ENCODE measurements at regions not wholly inside any gene's neighbourhood (a gene's known extent, or its start where the extent isn't known, plus 50 kb on each side); places are given as distances from the start of the nearest gene placed in this dataset.

DNA sequence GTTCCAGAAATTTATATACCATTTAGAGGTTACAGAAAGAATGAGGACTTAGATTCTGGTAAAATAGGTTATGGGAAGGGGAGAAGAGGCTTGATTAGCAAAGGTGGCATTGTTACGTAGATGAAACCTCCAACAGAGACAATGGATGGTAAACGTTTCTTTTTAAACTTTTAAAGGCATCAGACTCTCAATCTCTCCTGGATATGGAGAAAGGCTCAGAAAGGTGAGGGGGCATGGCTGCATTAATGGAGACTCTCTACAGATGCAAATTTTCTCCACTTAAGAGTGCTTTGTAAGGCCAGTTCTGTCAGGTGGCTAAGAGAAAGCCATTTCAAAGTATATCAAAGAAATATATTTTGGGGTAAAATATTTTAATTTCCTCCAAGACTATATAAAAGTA lies 240.9 kb upstream of the PTER start:
- TF ChIP-seq GATA3 (IDR thresholded peaks at IDR 0.05; ENCODE audit: low read depth, low read length) (no peak), GATA2 (IDR thresholded peaks at IDR 0.05; ENCODE audit: low read depth, low read length) (no peak)
